Panc1 (cell line): ENCODE measurements at regions not wholly inside any gene's neighbourhood (a gene's known extent, or its start where the extent isn't known, plus 50 kb on each side); places are given as distances from the start of the nearest gene placed in this dataset.

Experiments used
- ATAC-seq: fragments of 200-7000 bp; cut with Tn5 transposase; 2 replicates; pipeline ENCODE4 v1.9.1; 2020; ENCODE audit warnings: mild to moderate bottlenecking, moderate library complexity
- BruUV-seq: library from RNA; stranded (reverse); fragments of 400-500 nt; replicated peaks from 2 replicates; lab custom pipeline; 2021; lab: Mats Ljungman, UMichigan
- CTCF ChIA-PET: fragments of 300-600 bp; sonication (Branson Sonifier 250); formaldehyde crosslinking; loops from one replicate; lab custom pipeline; 2022; ENCODE audit warnings: antibody characterized with exemption; lab: Charles Lee
- POLR2A ChIA-PET: fragments of 300-600 bp; sonication (Branson Sonifier 250); formaldehyde crosslinking; loops from one replicate; lab custom pipeline; 2022; ENCODE audit warnings: antibody characterized with exemption; lab: Charles Lee
- DNase-seq: peaks from one replicate; pipeline ENCODE4 v3.0.0-alpha.2; 2010; ENCODE audit warnings: low read depth, low spot score
- H3K27ac ChIP-seq: 2 replicates; pipeline ENCODE4 v1.5.1; 2011; ENCODE audit warnings: mild to moderate bottlenecking, low read length, inconsistent platforms
- H3K27me3 ChIP-seq: fragments of 200-500 bp; sonication (Bioruptor generic); 2 replicates; pipeline ENCODE4 v1.6.0; 2014; ENCODE audit warnings: low read length, inconsistent platforms; ENCODE audit not compliant: control insufficient read depth, insufficient read depth
- H3K36me3 ChIP-seq: fragments of 200-500 bp; sonication (Bioruptor generic); 2 replicates; pipeline ENCODE4 v1.5.1; 2014; ENCODE audit warnings: inconsistent platforms, mild to moderate bottlenecking, low read length, moderate library complexity; ENCODE audit not compliant: control insufficient read depth, insufficient read depth
- H3K4me1 ChIP-seq: 2 replicates; pipeline ENCODE4 v1.5.1; 2011; ENCODE audit warnings: inconsistent platforms, mild to moderate bottlenecking, low read length, moderate library complexity; ENCODE audit not compliant: control insufficient read depth, insufficient read depth
- H3K4me3 ChIP-seq, 2 experiments: 2 replicates each; pipeline ENCODE4 v1.5.1; 2011 to 2012; ENCODE audit warnings: low read depth in 2 of 2, low read length in 2 of 2, mild to moderate bottlenecking in 2 of 2, inconsistent platforms in 1 of 2, moderate library complexity in 1 of 2
- H3K9me3 ChIP-seq: fragments of 200-500 bp; sonication (Bioruptor generic); 2 replicates; pipeline ENCODE4 v1.5.1; 2014; ENCODE audit warnings: low read depth, mild to moderate bottlenecking, inconsistent platforms, low read length, moderate library complexity; ENCODE audit not compliant: control insufficient read depth, insufficient read depth
- POLR2AphosphoS5 ChIP-seq: IDR thresholded peaks from 2 replicates; pipeline ENCODE4 v1.6.1; 2012; ENCODE audit warnings: mild to moderate bottlenecking, low read depth, low read length, moderate library complexity
- SIN3A ChIP-seq: IDR thresholded peaks from 2 replicates; pipeline ENCODE4 v1.6.1; 2012; ENCODE audit warnings: low read depth, mild to moderate bottlenecking, low read length, moderate library complexity, borderline replicate concordance; ENCODE audit not compliant: insufficient read depth
- TCF7L2 ChIP-seq: IDR thresholded peaks from 2 replicates; pipeline ENCODE4 v1.6.1; 2011; ENCODE audit warnings: mild to moderate bottlenecking, low read depth, low read length, inconsistent platforms
- in situ Hi-C: cut with HindIII; loops from 2 replicates; pipeline ENCODE4 v1.10.0; 2016; ENCODE audit warnings: low sequenced_read_pairs, low pct_unique_long_range_greater_than_20kb
- intact Hi-C: fragments of 100-400 bp; cut with micrococcal nuclease; formaldehyde crosslinking; loops from one replicate; pipeline ENCODE4 v1.10.0; 2022; ENCODE audit not compliant: unreplicated experiment
- TF ChIP-seq, protein P1 (sequence below), 2 experiments: IDR thresholded peaks; 2 replicates each; pipeline ENCODE4 v1.6.1; 2011 to 2012; ENCODE audit warnings: low read depth in 2 of 2, control low read depth in 1 of 2, low read length in 1 of 2, mild to moderate bottlenecking in 1 of 2, moderate library complexity in 1 of 2; ENCODE audit not compliant: insufficient read depth in 1 of 2
- TF ChIP-seq, protein P2 (sequence below): fragments of 450-650 bp; IDR thresholded peaks from 2 replicates; pipeline ENCODE4 v1.5.1; 2017; ENCODE audit warnings: mild to moderate bottlenecking

DNA sequence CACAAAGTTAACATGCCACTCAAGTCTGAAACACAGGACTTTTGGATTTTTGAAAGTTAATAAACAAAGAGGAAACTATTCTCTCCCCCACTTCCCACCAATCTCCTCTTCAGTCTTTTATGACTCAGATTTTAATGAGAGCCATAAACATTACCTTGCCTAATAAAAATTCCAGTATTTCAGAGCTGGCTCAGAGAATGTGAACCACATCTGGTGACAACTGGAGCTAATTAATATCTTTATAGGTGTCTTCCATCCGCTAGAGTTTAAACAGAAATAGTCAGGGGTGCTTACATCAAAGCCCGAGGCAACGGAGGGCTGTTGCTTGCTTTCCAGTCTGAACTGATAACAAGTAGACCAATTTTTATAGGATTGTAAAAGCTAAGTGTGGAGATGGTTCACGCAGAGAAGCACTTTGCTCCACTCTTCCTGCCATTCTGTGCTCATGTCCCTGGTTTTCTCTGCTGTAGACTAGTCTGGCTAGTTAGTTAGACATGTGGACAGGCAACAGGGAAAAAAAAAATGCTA, 363.6 kb downstream of the NR2F2 start:
- H3K4me3 ChIP-seq, result no peak overlapping the region
- no peak for DNase-seq
- POLR2A ChIA-PET, result no interaction called here

DNA sequence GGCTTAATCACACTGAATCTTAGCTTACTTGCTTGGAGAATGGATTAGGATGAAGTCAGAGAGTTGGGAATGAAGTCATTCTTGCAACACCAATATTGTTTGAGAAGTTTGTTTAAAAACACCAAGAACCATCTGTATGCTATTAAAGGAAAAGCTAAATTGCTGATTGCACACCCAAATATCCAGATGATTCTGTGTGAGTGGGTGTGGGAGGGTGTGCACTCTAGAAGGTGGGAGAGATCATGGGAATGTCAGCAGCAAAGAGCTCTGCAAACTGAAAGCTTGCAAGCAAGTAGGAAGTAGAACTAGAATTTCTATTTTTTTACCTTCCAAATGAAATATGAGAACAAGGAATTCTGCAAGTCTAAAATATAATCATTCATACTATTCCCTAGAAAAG, 364.9 kb downstream of the NR2F2 start:
- Histone ChIP-seq H3K9me3 (no peaks in the 10 kb centered on the region), H3K27me3 (no peaks in the 10 kb centered on the region), H3K4me3 (no peak overlapping the region), H3K4me1 (peaks cover 11% of the 10 kb centered on the region), H3K27ac (no peak overlapping the region), H3K36me3 (no peaks in the 10 kb centered on the region; the same call in 1 of the 2 replicates)
- POLR2A ChIA-PET, result no interaction called here
- DNase-seq (no peak), ATAC-seq (no peak)
- in situ Hi-C loops, result no loop called here
- BruUV-seq, result no TSS peak
- TF ChIP-seq TCF7L2, result no peak
- TF ChIP-seq, protein P1, sequence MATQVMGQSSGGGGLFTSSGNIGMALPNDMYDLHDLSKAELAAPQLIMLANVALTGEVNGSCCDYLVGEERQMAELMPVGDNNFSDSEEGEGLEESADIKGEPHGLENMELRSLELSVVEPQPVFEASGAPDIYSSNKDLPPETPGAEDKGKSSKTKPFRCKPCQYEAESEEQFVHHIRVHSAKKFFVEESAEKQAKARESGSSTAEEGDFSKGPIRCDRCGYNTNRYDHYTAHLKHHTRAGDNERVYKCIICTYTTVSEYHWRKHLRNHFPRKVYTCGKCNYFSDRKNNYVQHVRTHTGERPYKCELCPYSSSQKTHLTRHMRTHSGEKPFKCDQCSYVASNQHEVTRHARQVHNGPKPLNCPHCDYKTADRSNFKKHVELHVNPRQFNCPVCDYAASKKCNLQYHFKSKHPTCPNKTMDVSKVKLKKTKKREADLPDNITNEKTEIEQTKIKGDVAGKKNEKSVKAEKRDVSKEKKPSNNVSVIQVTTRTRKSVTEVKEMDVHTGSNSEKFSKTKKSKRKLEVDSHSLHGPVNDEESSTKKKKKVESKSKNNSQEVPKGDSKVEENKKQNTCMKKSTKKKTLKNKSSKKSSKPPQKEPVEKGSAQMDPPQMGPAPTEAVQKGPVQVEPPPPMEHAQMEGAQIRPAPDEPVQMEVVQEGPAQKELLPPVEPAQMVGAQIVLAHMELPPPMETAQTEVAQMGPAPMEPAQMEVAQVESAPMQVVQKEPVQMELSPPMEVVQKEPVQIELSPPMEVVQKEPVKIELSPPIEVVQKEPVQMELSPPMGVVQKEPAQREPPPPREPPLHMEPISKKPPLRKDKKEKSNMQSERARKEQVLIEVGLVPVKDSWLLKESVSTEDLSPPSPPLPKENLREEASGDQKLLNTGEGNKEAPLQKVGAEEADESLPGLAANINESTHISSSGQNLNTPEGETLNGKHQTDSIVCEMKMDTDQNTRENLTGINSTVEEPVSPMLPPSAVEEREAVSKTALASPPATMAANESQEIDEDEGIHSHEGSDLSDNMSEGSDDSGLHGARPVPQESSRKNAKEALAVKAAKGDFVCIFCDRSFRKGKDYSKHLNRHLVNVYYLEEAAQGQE (IDR thresholded peaks at IDR 0.05; ENCODE audit: insufficient read depth in 1 of 2, low read depth in 2 of 2, low read length in 1 of 2), result no peak
- TF ChIP-seq SIN3A, result no peak
- TF ChIP-seq POLR2AphosphoS5, result no peak
- TF ChIP-seq, protein P2, sequence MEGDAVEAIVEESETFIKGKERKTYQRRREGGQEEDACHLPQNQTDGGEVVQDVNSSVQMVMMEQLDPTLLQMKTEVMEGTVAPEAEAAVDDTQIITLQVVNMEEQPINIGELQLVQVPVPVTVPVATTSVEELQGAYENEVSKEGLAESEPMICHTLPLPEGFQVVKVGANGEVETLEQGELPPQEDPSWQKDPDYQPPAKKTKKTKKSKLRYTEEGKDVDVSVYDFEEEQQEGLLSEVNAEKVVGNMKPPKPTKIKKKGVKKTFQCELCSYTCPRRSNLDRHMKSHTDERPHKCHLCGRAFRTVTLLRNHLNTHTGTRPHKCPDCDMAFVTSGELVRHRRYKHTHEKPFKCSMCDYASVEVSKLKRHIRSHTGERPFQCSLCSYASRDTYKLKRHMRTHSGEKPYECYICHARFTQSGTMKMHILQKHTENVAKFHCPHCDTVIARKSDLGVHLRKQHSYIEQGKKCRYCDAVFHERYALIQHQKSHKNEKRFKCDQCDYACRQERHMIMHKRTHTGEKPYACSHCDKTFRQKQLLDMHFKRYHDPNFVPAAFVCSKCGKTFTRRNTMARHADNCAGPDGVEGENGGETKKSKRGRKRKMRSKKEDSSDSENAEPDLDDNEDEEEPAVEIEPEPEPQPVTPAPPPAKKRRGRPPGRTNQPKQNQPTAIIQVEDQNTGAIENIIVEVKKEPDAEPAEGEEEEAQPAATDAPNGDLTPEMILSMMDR, result no peak
- intact Hi-C loops, result no loop called here
- CTCF ChIA-PET, result no interaction called here

More for the DNA sequence above, 363.6 kb downstream of the NR2F2 start:
- Histone ChIP-seq H3K4me1 (peaks cover 11% of the 10 kb centered on the region), H3K36me3 (no peaks in the 10 kb centered on the region; the same call in 1 of the 2 replicates), H3K9me3 (no peaks in the 10 kb centered on the region), H3K27ac (0 out of 2 replicates have a peak overlapping the region, but pooled peaks have one; percentile 9), H3K27me3 (no peaks in the 10 kb centered on the region)
- TF ChIP-seq TCF7L2 (peak; percentile 96), POLR2AphosphoS5 (no peak)
- in situ Hi-C loops, result no loop called here
- CTCF ChIA-PET, result no interaction called here
- BruUV-seq, result no TSS peak
- peak; percentile 84 for ATAC-seq
- intact Hi-C loops, result no loop called here

DNA sequence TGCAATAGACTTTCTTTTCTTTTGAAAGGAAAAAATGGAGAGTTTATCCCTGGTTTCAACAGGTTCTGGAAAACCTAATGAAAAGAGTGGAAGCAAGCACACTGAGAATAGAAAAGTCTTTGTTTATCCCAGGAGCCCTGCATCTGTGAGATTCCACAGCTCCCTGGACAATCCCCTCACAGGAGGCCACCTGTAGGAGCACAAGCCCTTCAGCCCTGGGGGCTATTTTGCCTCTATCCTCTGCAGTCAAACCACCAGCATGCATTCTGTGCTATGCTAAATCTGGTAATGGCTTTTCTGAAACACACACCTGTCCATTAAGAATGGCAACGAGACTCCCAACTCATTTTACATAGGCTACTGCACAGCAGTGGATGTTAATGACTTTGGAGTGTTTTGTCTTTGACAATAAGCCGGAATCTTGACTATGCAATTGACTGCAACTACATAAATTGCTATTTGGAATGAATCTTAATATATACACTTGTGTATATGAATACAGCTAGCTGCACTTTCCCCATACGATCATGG, 369.4 kb downstream of the NR2F2 start:
- H3K36me3 ChIP-seq, result no peaks in the 10 kb centered on the region; the same call in 1 of the 2 replicates
- no peak overlapping the region for H3K4me3 ChIP-seq
- no peaks in the 10 kb centered on the region for H3K9me3 ChIP-seq
- no peak overlapping the region for H3K27ac ChIP-seq
- ChIA-PET POLR2A (no interaction called here), CTCF (no interaction called here)
- DNase-seq (no peak), ATAC-seq (no peak)
- peaks cover 2% of the 10 kb centered on the region; the same call in 1 of the 2 replicates for H3K27me3 ChIP-seq
- no peaks in the 10 kb centered on the region; the same call in 1 of the 2 replicates for H3K4me1 ChIP-seq
- TF ChIP-seq, protein P1 (IDR thresholded peaks at IDR 0.05; ENCODE audit: insufficient read depth in 1 of 2, low read depth in 2 of 2, low read length in 1 of 2), result no peak
- TF ChIP-seq SIN3A (no peak), TCF7L2 (no peak), POLR2AphosphoS5 (no peak)
- TF ChIP-seq, protein P2, result no peak
- in situ Hi-C loops, result no loop called here
- intact Hi-C loops, result no loop called here
- BruUV-seq, result no TSS peak
